Prostate gland (tissue), 2 donors: ENCODE measurements at regions not wholly inside any gene's neighbourhood (a gene's known extent, or its start where the extent isn't known, plus 50 kb on each side); places are given as distances from the start of the nearest gene placed in this dataset.

Experiments used
- CTCF ChIP-seq, 4 experiments: fragments of 200-600 bp in 2 of 4; fragments of 450-650 bp in 2 of 4; sonication (generic) in 2 of 4; IDR thresholded peaks; 1 replicate in 3 of 4; 2 replicates in 1 of 4; pipeline ENCODE4 v1.5.1; 2016 to 2019; ENCODE audit warnings: antibody characterized with exemption in 4 of 4, mild to moderate bottlenecking in 2 of 4, moderate library complexity in 2 of 4
- POLR2A ChIP-seq: fragments of 450-650 bp; IDR thresholded peaks from one replicate; pipeline ENCODE4 v1.6.1; 2016; ENCODE audit warnings: antibody characterized with exemption, mild to moderate bottlenecking
- POLR2AphosphoS5 ChIP-seq: sonication (generic); formaldehyde crosslinking; IDR thresholded peaks from one replicate; pipeline ENCODE4 v1.6.1; 2017; ENCODE audit warnings: antibody characterized with exemption

DNA sequence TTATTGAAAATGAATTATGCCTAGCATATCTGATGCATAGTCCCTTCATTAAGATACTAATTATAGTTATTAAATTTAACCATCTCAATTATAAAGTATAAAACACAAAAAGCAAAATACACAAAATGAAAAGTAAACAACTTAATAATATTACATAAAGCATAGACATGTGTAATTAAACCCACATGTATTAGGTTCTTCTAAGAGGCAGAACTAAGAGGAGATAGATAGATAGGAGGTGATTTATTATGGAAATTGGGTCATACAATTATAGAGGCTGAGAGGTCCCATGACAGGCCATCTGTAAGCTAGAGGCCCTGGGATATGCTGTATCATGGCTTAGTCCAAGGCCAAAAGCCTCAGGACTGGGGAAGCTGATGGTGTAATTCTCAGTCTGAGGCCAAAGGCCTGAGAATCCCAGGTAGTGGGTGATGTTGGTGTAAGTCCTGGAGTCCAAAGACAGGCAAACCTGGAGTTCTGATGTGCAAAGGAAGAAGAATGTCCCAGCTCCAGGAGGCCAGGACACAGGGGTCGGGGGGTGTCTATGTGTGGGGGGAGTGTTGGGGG is 953.3 kb downstream of the TRHDE start:
- TF ChIP-seq CTCF (IDR thresholded peaks at IDR 0.05) (no peak), POLR2A (no peak), POLR2AphosphoS5 (no peak)
